Stimulated activated CD8-positive, alpha-beta memory T cell treated with anti-CD3 and anti-CD28 coated beads, Interleukin-7, amount 100 ng/mL, for 48 hours (primary cell): ENCODE measurements at regions not wholly inside any gene's neighbourhood (a gene's known extent, or its start where the extent isn't known, plus 50 kb on each side); places are given as distances from the start of the nearest gene placed in this dataset.

Source experiments
- DNase-seq, 2 donors: peaks; one replicate each; pipeline ENCODE4 v3.0.0-alpha.2; 2020; ENCODE audit warnings: low read depth in 1 of 2; ENCODE audit errors: extremely low read depth in 1 of 2

GRCh38 chrX:4935401-4935800, 1222.0 kb upstream of the PRKX start:
- no peak for DNase-seq

GRCh38 chrX:4932790-4933189, 1219.3 kb upstream of the PRKX start:
- no peak for DNase-seq

- DNase-seq: no peak
Observed at GRCh38 chrX:4930426-4930825, 1217.0 kb upstream of the PRKX start.

GRCh38 chrX:4925911-4926310, 1212.5 kb upstream of the PRKX start:
- no peak for DNase-seq

GRCh38 chrX:4909348-4909747, 1195.9 kb upstream of the PRKX start:
- DNase-seq: no peak

GRCh38 chrX:4905576-4905975, 1192.1 kb upstream of the PRKX start:
- no peak for DNase-seq

- DNase-seq: no peak
Observed at GRCh38 chrX:4881277-4881676, 1167.8 kb upstream of the PRKX start.

GRCh38 chrX:4878640-4879039, 1165.2 kb upstream of the PRKX start:
- no peak for DNase-seq

GRCh38 chrX:4876268-4876667, 1162.8 kb upstream of the PRKX start:
- no peak for DNase-seq

GRCh38 chrX:4851534-4851933, 1138.1 kb upstream of the PRKX start:
- no peak for DNase-seq

- DNase-seq: no peak
Observed at GRCh38 chrX:4850312-4850711, 1136.9 kb upstream of the PRKX start.

GRCh38 chrX:4844376-4844775, 1130.9 kb upstream of the PRKX start:
- no peak for DNase-seq

- DNase-seq: no peak
Observed at GRCh38 chrX:4841216-4841745, 1127.8 kb upstream of the PRKX start.

GRCh38 chrX:4831574-4831973, 1118.1 kb upstream of the PRKX start:
- no peak for DNase-seq

- no peak for DNase-seq
Observed at GRCh38 chrX:4830880-4831557, 1117.6 kb upstream of the PRKX start.

GRCh38 chrX:4825550-4825949, 1112.1 kb upstream of the PRKX start:
- no peak for DNase-seq

GRCh38 chrX:4809571-4809970, 1096.1 kb upstream of the PRKX start:
- no peak for DNase-seq

GRCh38 chrX:4805502-4805901, 1092.1 kb upstream of the PRKX start:
- no peak for DNase-seq

- no peak for DNase-seq
Observed at GRCh38 chrX:4800756-4801155, 1087.3 kb upstream of the PRKX start.

GRCh38 chrX:4787971-4788370, 1074.5 kb upstream of the PRKX start:
- DNase-seq: no peak

GRCh38 chrX:4764888-4765287, 1051.4 kb upstream of the PRKX start:
- DNase-seq: no peak

- DNase-seq: no peak
Observed at GRCh38 chrX:4762196-4762595, 1048.7 kb upstream of the PRKX start.
